ENCODE measurements at regions not wholly inside any gene's neighbourhood (a gene's known extent, or its start where the extent isn't known, plus 50 kb on each side); places are given as distances from the start of the nearest gene placed in this dataset.
"Not testable (repeated sequence)": the region's sequence is repeated elsewhere in the genome, so short reads cannot be mapped to it uniquely, and the experiment has no call there.

DNA sequence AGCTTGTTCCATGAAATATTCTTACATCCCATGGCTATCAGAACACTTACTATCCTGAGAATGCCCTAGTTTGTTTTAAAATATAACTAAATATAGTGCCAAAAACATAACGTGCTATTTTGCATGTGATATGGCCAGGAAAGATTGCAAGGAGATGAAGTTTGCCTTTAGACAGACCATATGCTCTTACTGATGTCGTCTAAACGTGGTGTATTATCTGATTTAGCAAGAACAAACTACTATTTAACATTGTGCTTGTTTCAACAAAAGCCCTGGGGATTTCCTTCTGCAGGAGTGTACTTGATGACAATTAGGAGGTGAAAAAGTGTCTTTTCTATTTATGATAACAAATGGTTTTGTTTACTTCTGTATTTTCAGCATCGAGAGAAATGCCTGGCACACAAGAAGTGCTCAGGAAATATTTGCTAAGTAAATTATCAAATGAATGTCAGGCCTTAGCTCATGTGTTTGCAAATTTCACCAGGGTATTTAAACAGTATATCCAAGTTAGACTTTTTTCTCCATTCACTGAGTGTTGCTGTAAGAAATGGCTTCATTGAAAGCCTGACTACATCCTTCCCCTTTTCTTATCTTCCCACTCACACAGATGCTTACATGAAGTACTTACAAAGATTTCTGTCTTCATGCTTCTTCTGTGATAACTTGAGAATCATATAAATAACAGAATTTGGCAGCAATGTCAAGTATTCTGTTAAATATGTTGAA, 1033.6 kb downstream of the CDH8 start:
- TF ChIP-seq, protein P1, sequence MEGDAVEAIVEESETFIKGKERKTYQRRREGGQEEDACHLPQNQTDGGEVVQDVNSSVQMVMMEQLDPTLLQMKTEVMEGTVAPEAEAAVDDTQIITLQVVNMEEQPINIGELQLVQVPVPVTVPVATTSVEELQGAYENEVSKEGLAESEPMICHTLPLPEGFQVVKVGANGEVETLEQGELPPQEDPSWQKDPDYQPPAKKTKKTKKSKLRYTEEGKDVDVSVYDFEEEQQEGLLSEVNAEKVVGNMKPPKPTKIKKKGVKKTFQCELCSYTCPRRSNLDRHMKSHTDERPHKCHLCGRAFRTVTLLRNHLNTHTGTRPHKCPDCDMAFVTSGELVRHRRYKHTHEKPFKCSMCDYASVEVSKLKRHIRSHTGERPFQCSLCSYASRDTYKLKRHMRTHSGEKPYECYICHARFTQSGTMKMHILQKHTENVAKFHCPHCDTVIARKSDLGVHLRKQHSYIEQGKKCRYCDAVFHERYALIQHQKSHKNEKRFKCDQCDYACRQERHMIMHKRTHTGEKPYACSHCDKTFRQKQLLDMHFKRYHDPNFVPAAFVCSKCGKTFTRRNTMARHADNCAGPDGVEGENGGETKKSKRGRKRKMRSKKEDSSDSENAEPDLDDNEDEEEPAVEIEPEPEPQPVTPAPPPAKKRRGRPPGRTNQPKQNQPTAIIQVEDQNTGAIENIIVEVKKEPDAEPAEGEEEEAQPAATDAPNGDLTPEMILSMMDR (IDR thresholded peaks at IDR 0.05; ENCODE audit: low read depth, low read length) = no peak
- no peak for DNase-seq (ENCODE audit: low read depth in 2 of 2)
- H3K4me3 ChIP-seq (replicated peaks in 1 of 2; ENCODE audit: low read depth in 2 of 2, low read length in 2 of 2) = no peak overlapping the region

DNA sequence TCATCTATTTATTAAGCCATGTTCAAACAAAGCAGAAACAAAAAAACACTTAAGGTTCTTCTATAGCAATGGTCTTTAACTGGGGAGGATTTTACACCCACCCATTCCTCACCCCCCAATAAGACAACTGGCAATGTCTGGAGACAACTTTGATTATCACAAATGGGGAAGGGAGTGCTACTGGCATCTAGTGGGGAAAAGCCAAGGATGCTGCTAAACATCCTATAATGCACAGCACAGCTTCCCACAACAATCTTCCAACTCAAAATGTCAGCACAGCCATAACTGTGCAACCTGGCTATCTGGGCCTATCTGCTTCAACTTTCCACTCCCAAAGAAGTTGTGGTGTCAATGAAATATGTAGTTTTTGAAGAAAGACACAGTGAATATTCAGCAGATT, 1044.4 kb downstream of the CDH8 start:
- no peak for DNase-seq (ENCODE audit: low read depth in 2 of 2)
- no peak overlapping the region for H3K4me3 ChIP-seq (replicated peaks in 1 of 2; ENCODE audit: low read depth in 2 of 2, low read length in 2 of 2)
- TF ChIP-seq, protein P1 (IDR thresholded peaks at IDR 0.05; ENCODE audit: low read depth, low read length) = no peak

DNA sequence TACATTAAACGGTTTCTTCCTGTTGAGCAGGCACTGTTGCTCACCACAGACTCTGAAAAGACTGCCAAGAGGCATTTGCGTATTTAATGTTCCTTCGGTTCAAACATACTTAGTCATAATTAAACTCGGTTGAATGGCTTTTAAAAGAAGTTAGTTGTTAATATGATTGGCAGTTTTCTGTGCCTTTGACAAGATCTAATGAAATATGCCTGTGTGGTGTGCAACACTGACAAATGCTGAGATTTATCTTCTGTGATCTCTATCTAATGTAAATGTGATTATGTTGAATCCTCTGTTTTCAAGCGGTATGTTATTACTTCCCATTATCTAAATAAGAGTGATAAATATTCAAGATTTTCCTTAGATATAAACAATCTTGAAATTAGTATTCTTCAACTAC, 1046.6 kb downstream of the CDH8 start:
- H3K4me3 ChIP-seq (replicated peaks in 1 of 2; ENCODE audit: low read depth in 2 of 2, low read length in 2 of 2) = no peak overlapping the region
- TF ChIP-seq, protein P1 (IDR thresholded peaks at IDR 0.05; ENCODE audit: low read depth, low read length) = no peak
- no peak for DNase-seq (ENCODE audit: low read depth in 2 of 2)

DNA sequence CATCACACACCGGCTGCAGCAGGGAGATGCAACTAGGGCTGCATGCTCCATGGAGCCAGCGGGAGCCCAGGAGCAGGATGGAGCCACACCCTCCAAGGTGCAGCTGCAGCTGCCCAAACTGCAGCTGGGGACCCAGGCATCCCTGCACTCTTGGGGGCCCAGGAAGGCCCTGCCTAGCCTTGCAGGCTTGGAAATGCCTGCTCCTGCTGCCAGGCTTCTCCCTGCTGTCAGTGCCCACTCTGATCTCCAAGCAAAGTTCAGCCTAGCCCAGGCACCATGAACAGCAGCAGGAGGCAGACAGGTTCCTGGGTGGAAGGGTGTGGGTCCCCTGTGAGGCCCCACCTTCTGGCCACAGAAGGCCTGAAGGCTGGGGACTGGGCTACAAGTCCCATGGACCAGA, 1057.1 kb downstream of the CDH8 start:
- H3K4me3 ChIP-seq (replicated peaks in 1 of 2; ENCODE audit: low read depth in 2 of 2, low read length in 2 of 2) = no peak overlapping the region
- TF ChIP-seq, protein P1 (IDR thresholded peaks at IDR 0.05; ENCODE audit: low read depth, low read length) = no peak
- DNase-seq (ENCODE audit: low read depth in 2 of 2) = no peak

DNA sequence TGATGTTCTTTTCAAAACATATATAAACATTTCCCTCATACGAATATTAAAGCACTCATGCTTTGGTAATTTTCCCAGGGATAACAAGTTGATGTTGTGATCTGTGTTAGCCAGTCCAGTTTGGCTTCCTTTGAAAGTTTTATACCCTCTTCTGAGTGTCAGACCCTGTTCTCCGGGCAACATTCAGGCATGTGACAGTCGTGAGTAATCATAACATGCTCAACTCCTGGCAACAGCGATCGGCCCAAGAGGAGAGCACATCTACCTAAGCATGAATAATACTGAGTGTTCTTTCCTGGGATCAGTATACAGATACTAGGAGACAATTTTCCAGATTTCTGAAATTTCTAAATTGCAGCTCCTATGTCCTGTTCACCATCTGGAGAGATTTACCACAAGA, 1086.4 kb downstream of the CDH8 start:
- TF ChIP-seq, protein P1 (IDR thresholded peaks at IDR 0.05; ENCODE audit: low read depth, low read length) = no peak
- DNase-seq (ENCODE audit: low read depth in 2 of 2) = no peak
- no peak overlapping the region for H3K4me3 ChIP-seq (replicated peaks in 1 of 2; ENCODE audit: low read depth in 2 of 2, low read length in 2 of 2)

DNA sequence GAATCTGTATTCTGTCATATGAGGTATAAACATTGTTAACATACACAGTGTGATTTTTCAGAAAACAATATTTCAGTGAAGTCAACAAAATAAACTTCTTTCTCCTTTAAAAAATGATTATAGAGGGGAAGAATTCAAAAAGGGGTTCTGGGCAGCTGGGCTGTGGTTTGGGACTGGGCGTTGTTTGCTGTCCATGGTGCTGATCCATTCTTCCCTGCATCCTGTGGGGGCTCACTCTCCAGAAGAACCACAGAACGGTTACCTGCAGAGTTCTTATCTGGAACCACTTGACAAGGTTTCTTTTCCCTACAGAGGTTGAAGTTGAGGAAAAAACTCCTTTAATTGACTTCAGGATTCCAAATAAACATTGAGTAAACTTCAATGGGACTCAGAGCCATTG, 1091.0 kb downstream of the CDH8 start:
- no peak for DNase-seq (ENCODE audit: low read depth in 2 of 2)
- TF ChIP-seq, protein P1 (IDR thresholded peaks at IDR 0.05; ENCODE audit: low read depth, low read length) = no peak
- no peak overlapping the region for H3K4me3 ChIP-seq (replicated peaks in 1 of 2; ENCODE audit: low read depth in 2 of 2, low read length in 2 of 2)

DNA sequence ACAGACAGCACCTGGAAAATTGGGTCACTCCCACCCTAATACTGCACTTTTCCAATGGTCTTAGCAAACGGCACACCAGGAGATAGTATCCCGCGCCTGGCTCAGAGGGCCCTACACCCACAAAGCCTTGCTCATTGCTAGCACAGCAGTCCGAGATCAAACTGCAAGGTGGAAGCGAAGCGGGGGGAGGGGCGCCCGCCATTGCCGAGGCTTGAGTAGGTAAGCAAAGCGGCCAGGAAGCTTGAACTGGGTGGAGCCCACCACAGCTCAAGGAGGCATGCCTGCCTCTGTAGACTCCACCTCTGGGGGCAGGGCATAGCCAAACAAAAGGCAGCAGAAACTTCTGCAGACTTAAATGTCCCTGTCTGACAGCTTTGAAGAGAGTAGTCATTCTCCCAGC, 1100.0 kb downstream of the CDH8 start:
- DNase-seq (ENCODE audit: low read depth in 2 of 2); H3K4me3 ChIP-seq (replicated peaks in 1 of 2; ENCODE audit: low read depth in 2 of 2, low read length in 2 of 2): not testable (repeated sequence)
